SK-N-SH (cell line): ENCODE measurements at regions not wholly inside any gene's neighbourhood (a gene's known extent, or its start where the extent isn't known, plus 50 kb on each side); places are given as distances from the start of the nearest gene placed in this dataset.

Source experiments
- CTCF ChIA-PET: fragments of 300-600, 350-600 bp; formaldehyde crosslinking; extraction: SDS; loops from one replicate; lab custom pipeline; 2021; lab: Yijun Ruan, JAX
- POLR2A ChIA-PET: fragments of 350-600 bp; sonication (Branson Sonifier 250); formaldehyde crosslinking; extraction: SDS; loops from one replicate; lab custom pipeline; 2020; ENCODE audit warnings: antibody characterized with exemption, inconsistent platforms; lab: Yijun Ruan, JAX
- DNase-seq: peaks from one replicate; pipeline ENCODE4 v3.0.0; 2012
- H2AFZ ChIP-seq: fragments of 200-600 bp; sonication (generic); 2 replicates; pipeline ENCODE4 v1.8.1; 2016; ENCODE audit warnings: antibody characterized with exemption, mild to moderate bottlenecking, low read depth
- H3F3A ChIP-seq: fragments of 200-600 bp; sonication (generic); replicated peaks from 2 replicates; pipeline ENCODE3; 2016; ENCODE audit warnings: antibody characterized with exemption, mild to moderate bottlenecking; ENCODE audit not compliant: insufficient read depth
- H3K27ac ChIP-seq, 2 experiments: fragments of 200-500 bp in 1 of 2; fragments of 200-600 bp in 1 of 2; sonication (Bioruptor generic) in 1 of 2; sonication (generic), shearing (Covaris generic) in 1 of 2; 2 replicates each; pipeline versions ENCODE4 v1.5.1 to v1.6.1; 2014 to 2016; ENCODE audit warnings: low read depth in 2 of 2, inconsistent platforms in 1 of 2, low read length in 1 of 2, mild to moderate bottlenecking in 1 of 2, mixed read lengths in 1 of 2
- H3K27me3 ChIP-seq: fragments of 200-600 bp; sonication (generic), shearing (Covaris generic); 2 replicates; pipeline ENCODE4 v1.6.1; 2016; ENCODE audit warnings: mixed run types; ENCODE audit not compliant: insufficient read depth
- H3K36me3 ChIP-seq, 2 experiments: fragments of 200-500 bp in 1 of 2; fragments of 200-600 bp in 1 of 2; sonication (Bioruptor generic) in 1 of 2; sonication (generic) in 1 of 2; replicated peaks in 1 of 2; 2 replicates each; pipeline versions ENCODE3 to v1.5.1; 2014 to 2016; ENCODE audit warnings: low read length in 1 of 2, mild to moderate bottlenecking in 1 of 2; ENCODE audit not compliant: insufficient read depth in 2 of 2, control insufficient read depth in 1 of 2
- H3K4me1 ChIP-seq, 2 experiments: fragments of 200-500 bp in 1 of 2; fragments of 200-600 bp in 1 of 2; sonication (Bioruptor generic) in 1 of 2; sonication (generic), shearing (Covaris generic) in 1 of 2; 2 replicates each; pipeline versions ENCODE4 v1.5.1 to v1.6.1; 2014 to 2016; ENCODE audit warnings: low read depth in 1 of 2, low read length in 1 of 2, mixed run types in 1 of 2; ENCODE audit not compliant: insufficient read depth in 2 of 2, control insufficient read depth in 1 of 2
- H3K4me2 ChIP-seq: fragments of 200-600 bp; sonication (generic), shearing (Covaris generic); 2 replicates; pipeline ENCODE4 v1.6.1; 2017; ENCODE audit warnings: mixed run types
- H3K4me3 ChIP-seq, 2 experiments: fragments of 200-500 bp in 1 of 2; fragments of 200-600 bp in 1 of 2; sonication (Bioruptor generic) in 1 of 2; sonication (generic), shearing (Covaris generic) in 1 of 2; 2 replicates each; pipeline versions ENCODE4 v1.5.1 to v1.8.1; 2014 to 2016; ENCODE audit warnings: low read depth in 2 of 2, inconsistent platforms in 1 of 2, low read length in 1 of 2, mild to moderate bottlenecking in 1 of 2, mixed read lengths in 1 of 2, moderate library complexity in 1 of 2
- H3K79me2 ChIP-seq: fragments of 200-600 bp; sonication (generic); 2 replicates; pipeline ENCODE4 v1.8.1; 2017; ENCODE audit warnings: mild to moderate bottlenecking; ENCODE audit not compliant: insufficient read depth
- H3K9ac ChIP-seq: fragments of 200-600 bp; sonication (generic); 2 replicates; pipeline ENCODE4 v1.6.1; 2017; ENCODE audit warnings: mixed run types
- H3K9me2 ChIP-seq: fragments of 200-600 bp; sonication (generic); 2 replicates; pipeline ENCODE4 v1.6.1; 2017; ENCODE audit warnings: mixed run types
- H3K9me3 ChIP-seq: fragments of 200-600 bp; sonication (generic); 2 replicates; pipeline ENCODE4 v1.6.1; 2017; ENCODE audit warnings: mixed run types, mild to moderate bottlenecking, moderate library complexity
- H4K20me1 ChIP-seq: fragments of 200-600 bp; sonication (generic); 2 replicates; pipeline ENCODE4 v1.6.1; 2017; ENCODE audit warnings: mild to moderate bottlenecking, mixed run types; ENCODE audit not compliant: insufficient read depth
- CHD2 ChIP-seq: fragments of 150-350 bp; IDR thresholded peaks from 2 replicates; pipeline ENCODE4 v1.6.1; 2018; ENCODE audit warnings: low read length; ENCODE audit not compliant: partially characterized antibody
- CTCF ChIP-seq: fragments of 200-600 bp; sonication (generic); IDR thresholded peaks from 2 replicates; pipeline ENCODE4 v1.6.1; 2017; ENCODE audit warnings: antibody characterized with exemption, mild to moderate bottlenecking, moderate library complexity
- ELF1 ChIP-seq: IDR thresholded peaks from 2 replicates; pipeline ENCODE4 v1.4.0; 2012
- EP300 ChIP-seq, 2 experiments: IDR thresholded peaks; 2 replicates each; pipeline versions ENCODE4 v1.4.0 to v1.6.1; 2012; ENCODE audit warnings: borderline replicate concordance in 1 of 2, low read depth in 1 of 2, low read length in 1 of 2
- EZH2phosphoT487 ChIP-seq: fragments of 200-600 bp; sonication (generic); IDR thresholded peaks from 2 replicates; pipeline ENCODE4 v1.6.1; 2017; ENCODE audit warnings: low read depth, mixed run types, mild to moderate bottlenecking, antibody characterized with exemption, moderate library complexity, borderline replicate concordance
- FOSL2 ChIP-seq: IDR thresholded peaks from 2 replicates; pipeline ENCODE4 v1.4.0; 2012; ENCODE audit warnings: low read depth, mild to moderate bottlenecking, moderate library complexity, borderline replicate concordance
- GABPA ChIP-seq: IDR thresholded peaks from 2 replicates; pipeline ENCODE4 v1.4.0; 2012; ENCODE audit warnings: low read depth, mild to moderate bottlenecking
- GATA2 ChIP-seq: sonication (generic); formaldehyde crosslinking; IDR thresholded peaks from 2 replicates; pipeline ENCODE4 v1.5.0; 2020; ENCODE audit warnings: mild to moderate bottlenecking, missing genetic modification reagents
- IRF3 ChIP-seq: fragments of 150-350 bp; IDR thresholded peaks from 2 replicates; pipeline ENCODE4 v1.6.1; 2016; ENCODE audit warnings: mild to moderate bottlenecking, low read depth, low read length
- NFIC ChIP-seq: IDR thresholded peaks from 2 replicates; pipeline ENCODE4 v1.4.0; 2012; ENCODE audit warnings: borderline replicate concordance
- NRF1 ChIP-seq: IDR thresholded peaks from 2 replicates; pipeline ENCODE4 v1.6.1; 2012; ENCODE audit warnings: low read depth, mild to moderate bottlenecking, low read length
- PBX3 ChIP-seq: IDR thresholded peaks from 2 replicates; pipeline ENCODE4; 2012
- POLR2AphosphoS5 ChIP-seq: IDR thresholded peaks from 2 replicates; pipeline ENCODE4 v1.6.1; 2012; ENCODE audit warnings: low read depth, low read length
- RAD21 ChIP-seq: IDR thresholded peaks from 2 replicates; pipeline ENCODE4 v1.6.1; 2012; ENCODE audit warnings: mild to moderate bottlenecking, low read length
- RCOR1 ChIP-seq: fragments of 150-350 bp; IDR thresholded peaks from 2 replicates; pipeline ENCODE4 v1.6.1; 2017; ENCODE audit warnings: antibody characterized with exemption, low read length
- REST ChIP-seq: IDR thresholded peaks from 2 replicates; pipeline ENCODE4 v1.6.1; 2012; ENCODE audit warnings: mild to moderate bottlenecking, low read depth, low read length, moderate library complexity
- RXRA ChIP-seq: IDR thresholded peaks from 2 replicates; pipeline ENCODE4 v1.4.0; 2012; ENCODE audit warnings: low read depth, mild to moderate bottlenecking, borderline replicate concordance
- SIN3A ChIP-seq: IDR thresholded peaks from 2 replicates; pipeline ENCODE4 v1.6.1; 2012; ENCODE audit warnings: low read depth, mild to moderate bottlenecking, low read length, moderate library complexity, borderline replicate concordance
- SMC3 ChIP-seq: IDR thresholded peaks from 2 replicates; pipeline ENCODE4 v1.6.1; 2012; ENCODE audit warnings: low read depth, low read length, improper control_type of control experiment
- YY1 ChIP-seq: IDR thresholded peaks from 2 replicates; pipeline ENCODE4 v1.4.0; 2012; ENCODE audit warnings: low read depth, mild to moderate bottlenecking

- Histone ChIP-seq H3K9ac (no peak overlapping the region), H3F3A (no peaks in the 10 kb centered on the region), H3K36me3 (no peaks in the 10 kb centered on the region), H3K9me3 (no peaks in the 10 kb centered on the region), H3K4me1 (no peaks in the 10 kb centered on the region), H2AFZ (no peak overlapping the region), H3K9me2 (no peaks in the 10 kb centered on the region), H3K4me3 (no peak overlapping the region), H3K79me2 (no peaks in the 10 kb centered on the region), H3K27ac (no peak overlapping the region), H3K4me2 (no peak overlapping the region), H3K27me3 (no peaks in the 10 kb centered on the region; the same call in 1 of the 2 replicates), H4K20me1 (no peaks in the 10 kb centered on the region)
- TF ChIP-seq GABPA (no peak), PBX3 (no peak), ELF1 (no peak), RAD21 (no peak), EP300 (IDR thresholded peaks at IDR 0.05; ENCODE audit: borderline replicate concordance in 1 of 2, low read depth in 1 of 2, low read length in 1 of 2) (no peak), POLR2AphosphoS5 (no peak), RXRA (no peak), SMC3 (no peak), NFIC (no peak), EZH2phosphoT487 (no peak), FOSL2 (no peak), CTCF (no peak), YY1 (no peak), RCOR1 (no peak), CHD2 (no peak), NRF1 (no peak), GATA2 (CRISPR knock-in tag) (no peak), REST (no peak), SIN3A (no peak), IRF3 (no peak)
- ChIA-PET CTCF (no interaction called here), POLR2A (no interaction called here)
- no peak for DNase-seq
Observed at GRCh38 chr14:26810631-26811030, 212.8 kb upstream of the NOVA1 start.
